Dendritic cell treated with granulocyte-macrophage colony-stimulating factor and Interleukin-4, amounts not matched to agents 40 ng/mL and 50 ng/mL, for 4 days (primary cell): ENCODE measurements at regions not wholly inside any gene's neighbourhood (a gene's known extent, or its start where the extent isn't known, plus 50 kb on each side); places are given as distances from the start of the nearest gene placed in this dataset.
"Not testable (repeated sequence)": the region's sequence is repeated elsewhere in the genome, so short reads cannot be mapped to it uniquely, and the experiment has no call there.

Experiments used
- H3K27ac Mint-ChIP-seq: one replicate; pipeline ENCODE4 v1.8.0; 2022; ENCODE audit warnings: mild to moderate bottlenecking, mixed read lengths
- H3K27me3 Mint-ChIP-seq: one replicate; pipeline ENCODE4 v1.8.0; 2022; ENCODE audit warnings: mild to moderate bottlenecking, mixed read lengths
- H3K36me3 Mint-ChIP-seq: one replicate; pipeline ENCODE4 v1.8.0; 2022; ENCODE audit warnings: low read depth, mixed read lengths
- H3K4me1 Mint-ChIP-seq: one replicate; pipeline ENCODE4 v1.8.0; 2022; ENCODE audit warnings: low read depth, mixed read lengths
- H3K4me3 Mint-ChIP-seq: one replicate; pipeline ENCODE4 v1.8.0; 2022; ENCODE audit warnings: mild to moderate bottlenecking, moderate library complexity, mixed read lengths
- H3K9me3 Mint-ChIP-seq: one replicate; pipeline ENCODE4 v1.8.0; 2022; ENCODE audit warnings: mixed read lengths
- intact Hi-C: fragments of 100-400 bp; cut with micrococcal nuclease; formaldehyde crosslinking; loops from one replicate; pipeline ENCODE4 v1.15.0; 2022

DNA sequence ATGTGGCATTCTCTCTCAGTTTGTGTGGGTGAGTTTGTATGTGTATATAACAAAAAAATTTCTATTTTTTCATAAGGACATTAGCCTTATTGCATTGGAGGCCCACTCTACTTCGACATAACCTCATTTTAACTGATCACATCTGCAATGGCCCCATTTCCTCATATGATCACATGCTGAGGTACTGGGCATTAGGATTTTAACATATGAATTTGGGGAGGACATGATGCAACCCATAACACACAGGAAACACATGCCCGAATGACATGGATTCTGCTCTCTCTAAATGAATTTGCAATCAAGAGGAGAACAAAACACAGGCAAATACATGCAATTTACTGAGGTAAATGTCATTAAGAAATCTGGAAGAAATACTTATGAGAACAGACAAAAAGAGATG lies 92.1 kb upstream of the COX7C start:
- Mint-ChIP-seq H3K27me3 (no peaks in the 10 kb centered on the region), H3K27ac (no peak overlapping the region), H3K4me1 (no peaks in the 10 kb centered on the region), H3K36me3 (no peaks in the 10 kb centered on the region), H3K9me3 (peaks cover 4% of the 10 kb centered on the region), H3K4me3 (no peak overlapping the region)
- intact Hi-C loops: no loop called here

GRCh38 chr5:86526811-86527348 lies 90.9 kb upstream of the COX7C start:
- Mint-ChIP-seq H3K9me3 (no peaks in the 10 kb centered on the region), H3K36me3 (no peaks in the 10 kb centered on the region), H3K27me3 (no peaks in the 10 kb centered on the region), H3K27ac (no peak overlapping the region), H3K4me3 (no peak overlapping the region), H3K4me1 (no peaks in the 10 kb centered on the region)
- intact Hi-C loops: no loop called here

GRCh38 chr5:86532429-86532828 lies 85.3 kb upstream of the COX7C start:
- Mint-ChIP-seq H3K27me3 (no peaks in the 10 kb centered on the region), H3K36me3 (no peaks in the 10 kb centered on the region), H3K9me3 (no peaks in the 10 kb centered on the region), H3K4me1 (no peaks in the 10 kb centered on the region), H3K27ac (no peak overlapping the region), H3K4me3 (no peak overlapping the region)
- intact Hi-C loops: no loop called here

GRCh38 chr5:86536396-86536795 lies 81.3 kb upstream of the COX7C start:
- H3K9me3 Mint-ChIP-seq: no peaks in the 10 kb centered on the region
- no peaks in the 10 kb centered on the region for H3K4me1 Mint-ChIP-seq
- no peaks in the 10 kb centered on the region for H3K36me3 Mint-ChIP-seq
- intact Hi-C loops: no loop called here
- no peak overlapping the region for H3K4me3 Mint-ChIP-seq
- no peak overlapping the region for H3K27ac Mint-ChIP-seq
- H3K27me3 Mint-ChIP-seq: no peaks in the 10 kb centered on the region

- Mint-ChIP-seq H3K9me3 (no peaks in the 10 kb centered on the region), H3K27me3 (no peaks in the 10 kb centered on the region), H3K27ac (no peak overlapping the region), H3K4me3 (no peak overlapping the region), H3K36me3 (no peaks in the 10 kb centered on the region), H3K4me1 (no peaks in the 10 kb centered on the region)
- intact Hi-C loops: no loop called here
Observed at GRCh38 chr5:86542532-86542931, 75.2 kb upstream of the COX7C start.

DNA sequence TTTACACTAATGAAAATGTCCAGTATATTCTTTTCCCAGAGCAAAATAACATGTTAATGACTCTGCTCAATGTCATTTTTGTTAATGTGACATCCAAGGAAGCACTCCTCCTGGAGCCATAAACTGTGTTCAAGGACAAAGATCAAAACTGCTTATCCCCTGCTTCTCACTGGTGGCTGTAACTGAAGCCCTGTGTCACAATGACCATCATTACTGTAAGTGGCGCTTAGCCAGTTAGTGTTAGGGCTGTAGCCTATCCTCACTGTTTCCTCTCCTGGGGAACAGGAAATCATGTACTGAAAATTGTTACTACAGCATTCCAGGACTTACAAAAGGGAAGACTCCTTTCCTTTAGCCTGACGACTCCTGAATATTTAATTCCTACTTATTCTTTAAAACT lies 71.7 kb upstream of the COX7C start:
- Mint-ChIP-seq H3K27ac (no peak overlapping the region), H3K4me1 (no peaks in the 10 kb centered on the region), H3K9me3 (no peaks in the 10 kb centered on the region), H3K4me3 (no peak overlapping the region), H3K27me3 (no peaks in the 10 kb centered on the region), H3K36me3 (no peaks in the 10 kb centered on the region)
- intact Hi-C loops: no loop called here

DNA sequence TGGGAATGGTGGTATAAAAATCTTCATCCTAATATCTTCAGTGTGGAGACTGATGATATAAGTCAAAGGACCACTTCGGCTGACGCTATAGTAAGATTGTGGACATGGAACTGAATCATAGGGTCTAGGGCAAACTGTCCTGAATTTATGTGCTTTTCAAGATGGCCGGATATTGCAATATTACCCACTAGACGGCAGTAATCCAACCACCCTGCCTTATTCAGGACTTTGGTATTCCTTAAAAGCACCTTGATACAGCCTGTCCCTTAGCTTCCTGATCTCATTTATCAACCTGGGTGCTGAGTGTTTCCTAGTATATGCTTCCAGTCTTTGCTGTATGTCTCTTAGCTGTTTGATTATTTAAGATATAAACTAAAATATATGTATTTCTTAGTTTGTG lies 71.2 kb upstream of the COX7C start:
- no peaks in the 10 kb centered on the region for H3K9me3 Mint-ChIP-seq
- H3K27me3 Mint-ChIP-seq: no peaks in the 10 kb centered on the region
- intact Hi-C loops: no loop called here
- H3K36me3 Mint-ChIP-seq: no peaks in the 10 kb centered on the region
- no peak overlapping the region for H3K27ac Mint-ChIP-seq
- H3K4me1 Mint-ChIP-seq: no peaks in the 10 kb centered on the region
- no peak overlapping the region for H3K4me3 Mint-ChIP-seq

- Mint-ChIP-seq H3K4me1 (no peaks in the 10 kb centered on the region), H3K4me3 (no peak overlapping the region), H3K27me3 (no peaks in the 10 kb centered on the region), H3K36me3 (no peaks in the 10 kb centered on the region), H3K9me3 (no peaks in the 10 kb centered on the region), H3K27ac (no peak overlapping the region)
- intact Hi-C loops: no loop called here
Observed at GRCh38 chr5:86554638-86555037, 63.1 kb upstream of the COX7C start.

DNA sequence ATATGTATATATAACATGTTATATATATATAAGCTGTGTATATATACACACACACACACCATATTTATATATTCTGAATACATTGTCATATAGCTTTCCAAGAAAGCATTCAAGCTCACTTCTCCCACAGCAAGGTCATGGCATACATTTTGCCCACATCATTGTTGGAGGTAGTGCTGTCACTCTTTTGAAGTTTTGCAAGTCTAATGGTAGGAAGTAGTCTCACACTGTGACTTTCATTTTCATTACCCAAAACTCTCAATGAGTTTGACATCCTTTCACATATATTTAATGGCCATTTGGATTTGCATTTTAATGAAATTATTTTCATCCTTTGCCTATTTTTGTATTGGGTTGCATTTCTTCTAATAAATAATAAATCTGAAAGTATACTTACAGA lies 59.8 kb upstream of the COX7C start:
- no peak overlapping the region for H3K4me3 Mint-ChIP-seq
- H3K4me1 Mint-ChIP-seq: no peaks in the 10 kb centered on the region
- H3K36me3 Mint-ChIP-seq: no peaks in the 10 kb centered on the region
- H3K9me3 Mint-ChIP-seq: no peaks in the 10 kb centered on the region
- H3K27ac Mint-ChIP-seq: no peak overlapping the region
- intact Hi-C loops: no loop called here
- no peaks in the 10 kb centered on the region for H3K27me3 Mint-ChIP-seq

- no peak overlapping the region for H3K27ac Mint-ChIP-seq
- intact Hi-C loops: no loop called here
- no peaks in the 10 kb centered on the region for H3K4me1 Mint-ChIP-seq
- H3K4me3 Mint-ChIP-seq: no peak overlapping the region
- H3K27me3 Mint-ChIP-seq: no peaks in the 10 kb centered on the region
- H3K9me3 Mint-ChIP-seq: peaks cover 7% of the 10 kb centered on the region
- H3K36me3 Mint-ChIP-seq: no peaks in the 10 kb centered on the region
Observed at GRCh38 chr5:86565197-86565789, 52.4 kb upstream of the COX7C start.

- H3K27me3 Mint-ChIP-seq, H3K36me3 Mint-ChIP-seq, H3K4me1 Mint-ChIP-seq, H3K27ac Mint-ChIP-seq, H3K4me3 Mint-ChIP-seq, intact Hi-C loops: not testable (repeated sequence)
- peaks cover 13% of the 10 kb centered on the region for H3K9me3 Mint-ChIP-seq
Observed at GRCh38 chr5:86566030-86566429, 51.7 kb upstream of the COX7C start.
